Astrocyte of the spinal cord (primary cell): ENCODE measurements at regions not wholly inside any gene's neighbourhood (a gene's known extent, or its start where the extent isn't known, plus 50 kb on each side); places are given as distances from the start of the nearest gene placed in this dataset.

ENCODE experiments used
- DNase-seq: peaks from one replicate; pipeline ENCODE4 v3.0.0; 2011; ENCODE audit warnings: low read depth, low spot score
- H3K4me3 ChIP-seq: 2 replicates; pipeline ENCODE4 v1.5.1; 2011; ENCODE audit warnings: low read depth, mild to moderate bottlenecking, low read length, moderate library complexity
- in situ Hi-C: cut with HindIII; loops from 2 replicates; pipeline ENCODE4 v1.10.0; 2017; ENCODE audit warnings: low sequenced_read_pairs
- TF ChIP-seq, protein P1 (sequence below): IDR thresholded peaks from 2 replicates; pipeline ENCODE4 v1.5.1; 2012; ENCODE audit warnings: low read depth, mild to moderate bottlenecking, low read length, inconsistent platforms

DNA sequence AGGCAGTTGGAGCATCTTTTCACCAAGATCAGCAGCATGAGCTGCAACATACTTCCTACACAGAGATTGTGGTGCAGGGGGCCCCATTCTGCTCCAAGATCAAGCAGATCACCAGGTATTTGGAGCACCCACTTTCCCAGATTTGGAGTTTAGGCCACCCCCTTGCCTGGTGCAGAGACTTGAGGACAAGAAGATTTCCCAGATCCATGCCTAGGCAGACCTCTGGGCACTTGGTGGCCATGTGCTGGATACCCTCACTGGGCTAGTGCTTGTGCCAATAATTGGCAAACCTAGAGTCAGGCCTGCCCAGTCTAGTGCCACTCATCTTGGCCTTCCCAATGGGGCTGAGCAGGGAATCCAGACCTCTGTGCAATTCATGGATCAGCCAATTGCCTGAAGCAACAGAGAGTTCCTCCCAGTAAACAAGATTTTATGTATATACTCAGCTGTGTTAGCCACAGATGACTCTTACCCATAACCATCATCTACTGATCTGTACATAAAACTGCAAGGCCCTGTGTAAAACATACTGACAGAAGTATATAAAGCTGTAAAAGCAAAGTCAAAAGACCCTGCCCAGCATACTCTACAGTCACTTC, 228.4 kb upstream of the EMCN start:
- TF ChIP-seq, protein P1, sequence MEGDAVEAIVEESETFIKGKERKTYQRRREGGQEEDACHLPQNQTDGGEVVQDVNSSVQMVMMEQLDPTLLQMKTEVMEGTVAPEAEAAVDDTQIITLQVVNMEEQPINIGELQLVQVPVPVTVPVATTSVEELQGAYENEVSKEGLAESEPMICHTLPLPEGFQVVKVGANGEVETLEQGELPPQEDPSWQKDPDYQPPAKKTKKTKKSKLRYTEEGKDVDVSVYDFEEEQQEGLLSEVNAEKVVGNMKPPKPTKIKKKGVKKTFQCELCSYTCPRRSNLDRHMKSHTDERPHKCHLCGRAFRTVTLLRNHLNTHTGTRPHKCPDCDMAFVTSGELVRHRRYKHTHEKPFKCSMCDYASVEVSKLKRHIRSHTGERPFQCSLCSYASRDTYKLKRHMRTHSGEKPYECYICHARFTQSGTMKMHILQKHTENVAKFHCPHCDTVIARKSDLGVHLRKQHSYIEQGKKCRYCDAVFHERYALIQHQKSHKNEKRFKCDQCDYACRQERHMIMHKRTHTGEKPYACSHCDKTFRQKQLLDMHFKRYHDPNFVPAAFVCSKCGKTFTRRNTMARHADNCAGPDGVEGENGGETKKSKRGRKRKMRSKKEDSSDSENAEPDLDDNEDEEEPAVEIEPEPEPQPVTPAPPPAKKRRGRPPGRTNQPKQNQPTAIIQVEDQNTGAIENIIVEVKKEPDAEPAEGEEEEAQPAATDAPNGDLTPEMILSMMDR: no peak
- DNase-seq: no peak
- no peak overlapping the region for H3K4me3 ChIP-seq
- in situ Hi-C loops: no loop called here

DNA sequence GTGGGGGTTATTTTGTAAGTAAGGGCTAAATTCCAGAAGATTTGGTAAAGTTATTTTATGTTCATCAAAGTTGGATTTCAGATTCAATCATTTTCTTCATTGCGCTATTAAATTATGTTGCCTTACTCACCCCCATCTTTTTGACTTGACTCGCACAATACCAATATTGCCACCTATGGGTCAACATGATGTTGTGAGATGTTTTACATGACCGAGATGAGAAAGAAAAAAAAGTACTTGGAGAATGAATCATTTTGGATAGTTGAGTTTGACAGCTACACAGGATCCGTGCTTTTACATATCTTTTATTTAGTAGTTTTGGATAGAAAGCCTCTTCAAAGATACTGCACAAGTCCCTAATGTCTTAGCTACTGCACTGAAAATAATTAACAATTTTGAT, 224.2 kb upstream of the EMCN start:
- TF ChIP-seq, protein P1: peak; percentile 37
- no peak overlapping the region for H3K4me3 ChIP-seq
- in situ Hi-C loops: no loop called here
- DNase-seq: peak; percentile 29

DNA sequence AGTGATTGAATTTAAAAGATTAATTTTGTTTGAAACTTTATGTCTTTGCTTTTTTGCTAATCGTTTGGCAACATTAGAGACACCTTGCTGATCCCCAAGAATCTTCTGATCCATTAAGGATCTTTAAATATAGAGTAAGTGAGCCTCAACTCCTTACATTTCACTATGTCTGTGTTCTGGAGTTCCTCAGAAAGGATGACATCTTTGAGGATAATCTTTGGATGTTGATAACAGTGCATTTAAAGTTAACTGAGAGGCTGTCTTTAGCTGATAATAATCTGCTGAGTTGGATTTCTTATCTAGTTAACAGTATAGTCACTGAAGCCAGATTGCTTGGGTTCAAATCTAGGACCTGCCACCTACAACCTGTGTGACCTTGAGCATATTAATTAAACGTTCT, 221.6 kb upstream of the EMCN start:
- no peak for DNase-seq
- no peak overlapping the region for H3K4me3 ChIP-seq
- in situ Hi-C loops: no loop called here
- TF ChIP-seq, protein P1: no peak

DNA sequence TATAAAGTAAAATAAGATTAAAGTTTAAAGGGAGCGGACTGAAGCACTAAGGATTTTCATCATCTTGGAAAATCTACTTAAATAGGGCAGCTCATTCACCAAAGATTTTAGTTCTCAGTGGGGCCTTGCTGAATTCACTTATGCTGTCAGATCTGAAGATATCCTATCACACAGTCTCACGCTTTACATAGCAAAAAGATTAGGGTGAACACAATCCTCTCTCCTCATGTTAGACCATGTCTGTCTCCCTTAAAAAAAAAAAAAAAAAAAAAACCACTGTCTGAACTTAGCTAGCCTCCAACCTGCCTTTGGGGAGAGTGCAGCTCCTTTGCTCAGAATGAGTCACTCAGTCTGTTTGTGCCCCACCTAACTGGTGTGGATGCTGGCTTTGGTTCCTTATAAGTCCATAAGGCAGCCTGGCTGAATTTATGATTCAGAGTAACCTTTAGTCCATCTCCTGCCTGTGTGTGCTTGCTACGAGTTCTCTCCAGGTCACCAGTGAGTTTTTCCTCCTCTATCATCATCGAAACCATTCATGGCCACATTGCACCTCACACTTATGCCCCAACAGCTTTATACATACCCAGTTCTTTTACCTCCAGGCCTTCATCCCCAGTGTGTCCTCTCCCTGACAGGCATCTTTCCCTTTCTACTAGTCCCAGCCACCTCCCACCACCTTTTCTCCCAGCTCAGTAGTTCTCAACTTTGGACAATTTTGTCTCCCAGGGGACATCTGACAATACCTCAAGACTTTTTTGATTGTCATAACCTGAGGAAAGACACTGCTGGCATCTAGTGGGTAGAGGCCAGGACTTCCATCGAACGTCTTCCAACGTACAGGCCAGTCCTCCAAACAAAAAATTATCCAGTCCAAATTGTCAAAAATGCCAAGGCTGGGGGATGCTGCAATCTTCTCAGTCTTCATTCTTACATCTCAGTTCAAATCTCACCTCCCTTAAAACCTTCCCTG, 220.7 kb upstream of the EMCN start:
- TF ChIP-seq, protein P1: no peak
- in situ Hi-C loops: no loop called here
- peak; percentile 92 for DNase-seq
- no peak overlapping the region for H3K4me3 ChIP-seq

DNA sequence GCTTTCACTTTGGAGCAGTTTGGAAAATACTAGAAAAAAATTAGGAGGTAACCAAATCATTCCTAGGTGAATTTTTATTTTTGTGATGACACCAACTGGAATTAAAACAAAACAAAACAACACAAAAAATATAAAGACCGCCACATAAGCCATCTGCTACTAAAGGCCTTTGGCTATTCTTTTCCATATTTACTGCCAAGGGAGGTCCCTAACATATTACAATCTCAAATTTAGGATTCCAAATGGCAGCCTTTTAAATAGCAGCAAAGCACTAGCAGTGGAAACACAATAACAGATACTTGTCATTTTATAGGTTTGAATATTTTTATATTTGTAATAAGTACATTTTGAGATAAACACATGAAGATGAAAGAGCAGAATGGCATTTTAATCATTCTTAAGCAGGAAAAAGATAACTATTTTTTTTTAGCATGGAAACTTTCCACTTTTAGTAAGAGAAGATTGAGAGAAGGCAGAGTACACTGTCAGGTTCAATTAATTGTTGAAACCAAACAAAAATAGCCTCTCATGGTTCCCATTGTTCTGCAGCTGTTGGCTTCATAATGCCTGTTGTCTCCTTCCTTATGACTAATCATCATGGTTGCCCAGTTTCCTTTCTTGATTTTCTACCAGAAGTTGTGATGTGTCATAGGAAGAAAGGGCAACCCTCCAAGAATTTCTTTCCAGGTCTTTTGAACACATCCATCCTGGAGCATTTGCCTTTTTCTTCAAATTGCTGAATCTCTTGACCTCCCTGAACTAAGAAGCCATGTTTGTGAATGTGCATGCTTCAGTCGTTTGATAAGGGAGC, 219.0 kb upstream of the EMCN start:
- TF ChIP-seq, protein P1: no peak
- H3K4me3 ChIP-seq: no peak overlapping the region
- DNase-seq: peak; percentile 92
- in situ Hi-C loops: no loop called here

DNA sequence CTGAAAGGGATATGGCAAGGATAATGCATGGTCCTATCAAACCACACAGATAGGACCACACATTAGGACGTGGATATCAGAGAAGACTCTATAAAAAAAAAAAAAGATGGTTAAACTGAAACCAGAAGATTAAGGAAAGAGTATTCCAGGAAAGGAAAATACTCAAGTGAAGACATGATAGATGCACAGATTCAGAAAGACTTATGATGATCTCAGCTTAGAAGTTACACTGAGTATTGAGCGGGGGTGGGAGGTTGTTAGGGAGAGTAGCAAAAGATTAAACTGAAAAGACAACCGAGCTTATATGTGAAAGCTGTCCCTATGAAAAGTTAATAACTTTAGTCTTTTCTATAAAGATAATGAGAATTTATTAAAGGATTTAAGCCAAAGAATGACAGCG, 211.0 kb upstream of the EMCN start:
- DNase-seq: no peak
- H3K4me3 ChIP-seq: no peak overlapping the region
- in situ Hi-C loops: no loop called here
- TF ChIP-seq, protein P1: no peak
